Tibial nerve (tissue), 3 donors: ENCODE measurements at regions not wholly inside any gene's neighbourhood (a gene's known extent, or its start where the extent isn't known, plus 50 kb on each side); places are given as distances from the start of the nearest gene placed in this dataset.

Experiments
- POLR2A ChIP-seq, 2 donors: fragments of 450-650 bp; IDR thresholded peaks; one replicate each; pipeline ENCODE4 v1.6.1; 2017; ENCODE audit warnings: antibody characterized with exemption in 2 of 2, mild to moderate bottlenecking in 2 of 2, moderate library complexity in 2 of 2
- TF ChIP-seq, protein P1 (sequence below), 5 experiments: fragments of 200-600 bp in 3 of 5; fragments of 450-650 bp in 2 of 5; sonication (generic) in 3 of 5; IDR thresholded peaks; one replicate each; pipeline ENCODE4 v1.5.1; 2016 to 2019; ENCODE audit warnings: antibody characterized with exemption in 5 of 5, mild to moderate bottlenecking in 3 of 5, moderate library complexity in 2 of 5

GRCh38 chr1:72848997-72849396, 566.7 kb upstream of the NEGR1 start:
- TF ChIP-seq, protein P1, sequence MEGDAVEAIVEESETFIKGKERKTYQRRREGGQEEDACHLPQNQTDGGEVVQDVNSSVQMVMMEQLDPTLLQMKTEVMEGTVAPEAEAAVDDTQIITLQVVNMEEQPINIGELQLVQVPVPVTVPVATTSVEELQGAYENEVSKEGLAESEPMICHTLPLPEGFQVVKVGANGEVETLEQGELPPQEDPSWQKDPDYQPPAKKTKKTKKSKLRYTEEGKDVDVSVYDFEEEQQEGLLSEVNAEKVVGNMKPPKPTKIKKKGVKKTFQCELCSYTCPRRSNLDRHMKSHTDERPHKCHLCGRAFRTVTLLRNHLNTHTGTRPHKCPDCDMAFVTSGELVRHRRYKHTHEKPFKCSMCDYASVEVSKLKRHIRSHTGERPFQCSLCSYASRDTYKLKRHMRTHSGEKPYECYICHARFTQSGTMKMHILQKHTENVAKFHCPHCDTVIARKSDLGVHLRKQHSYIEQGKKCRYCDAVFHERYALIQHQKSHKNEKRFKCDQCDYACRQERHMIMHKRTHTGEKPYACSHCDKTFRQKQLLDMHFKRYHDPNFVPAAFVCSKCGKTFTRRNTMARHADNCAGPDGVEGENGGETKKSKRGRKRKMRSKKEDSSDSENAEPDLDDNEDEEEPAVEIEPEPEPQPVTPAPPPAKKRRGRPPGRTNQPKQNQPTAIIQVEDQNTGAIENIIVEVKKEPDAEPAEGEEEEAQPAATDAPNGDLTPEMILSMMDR (IDR thresholded peaks at IDR 0.05), result no peak
- no peak for TF ChIP-seq POLR2A (IDR thresholded peaks at IDR 0.05)
